Mesodermal cell (in vitro differentiated cells): ENCODE measurements at regions not wholly inside any gene's neighbourhood (a gene's known extent, or its start where the extent isn't known, plus 50 kb on each side); places are given as distances from the start of the nearest gene placed in this dataset.

Source experiments
- H3K27ac ChIP-seq: 2 replicates; pipeline ENCODE4 v1.7.0; 2013; ENCODE audit warnings: mild to moderate bottlenecking, low read depth, low read length, moderate library complexity; ENCODE audit not compliant: severe bottlenecking
- H3K36me3 ChIP-seq: 2 replicates; pipeline ENCODE4 v1.7.1; 2013; ENCODE audit warnings: mild to moderate bottlenecking, low read length, moderate library complexity; ENCODE audit not compliant: control insufficient read depth, insufficient read depth
- H3K4me1 ChIP-seq: one replicate; pipeline ENCODE4 v1.7.1; 2013; ENCODE audit warnings: mild to moderate bottlenecking, low read length; ENCODE audit not compliant: insufficient read depth, control insufficient read depth, poor library complexity, severe bottlenecking
- H3K4me3 ChIP-seq: 2 replicates; pipeline ENCODE4 v1.7.0; 2013; ENCODE audit warnings: low read length, control low read depth, mild to moderate bottlenecking; ENCODE audit not compliant: insufficient read depth, poor library complexity, severe bottlenecking; ENCODE audit errors: extremely low read depth
- H3K9me3 ChIP-seq: 2 replicates; pipeline ENCODE4 v1.7.1; 2013; ENCODE audit warnings: mild to moderate bottlenecking, low read length, moderate library complexity; ENCODE audit not compliant: control insufficient read depth
- WGBS, 2 experiments: methylation state at CpG; one replicate each; pipeline ENCODE4 v1.1.5; 2013; ENCODE audit warnings: missing lambda C conversion rate in 2 of 2; ENCODE audit not compliant: insufficient coverage in 2 of 2; 5-methylcytosine and 5-hydroxymethylcytosine counted together

GRCh38 chr16:59201821-59202220 is 467.7 kb upstream of the GOT2 start:
- H3K27ac ChIP-seq: no peak overlapping the region
- no peaks in the 10 kb centered on the region for H3K4me1 ChIP-seq
- no peaks in the 10 kb centered on the region for H3K9me3 ChIP-seq
- H3K36me3 ChIP-seq: no peaks in the 10 kb centered on the region
- no peak overlapping the region for H3K4me3 ChIP-seq
- no CpG with 5 or more reads among the region's 1 CpG for WGBS, 2 experiments

- no peak overlapping the region for H3K4me3 ChIP-seq
- H3K4me1 ChIP-seq: no peaks in the 10 kb centered on the region
- H3K9me3 ChIP-seq: no peaks in the 10 kb centered on the region
- no peaks in the 10 kb centered on the region for H3K36me3 ChIP-seq
- WGBS, 2 experiments: 71% methylated on average over 1 of the region's 2 CpGs; no CpG with 5 or more reads in 1 of the 2 experiments
- H3K27ac ChIP-seq: no peak overlapping the region
Measured at GRCh38 chr16:59201160-59201559, 467.0 kb upstream of the GOT2 start.

- whole genome bisulfite sequencing, 2 experiments: 88 to 93% methylated on average over 1 to 2 of the region's 3 CpGs
- Histone ChIP-seq H3K4me3 (no peak overlapping the region), H3K9me3 (no peaks in the 10 kb centered on the region), H3K27ac (no peak overlapping the region), H3K4me1 (no peaks in the 10 kb centered on the region), H3K36me3 (no peaks in the 10 kb centered on the region)
Measured at GRCh38 chr16:59198487-59198886, 464.4 kb upstream of the GOT2 start.

GRCh38 chr16:59195242-59195641 is 461.1 kb upstream of the GOT2 start:
- H3K4me3 ChIP-seq: no peak overlapping the region
- no peaks in the 10 kb centered on the region for H3K4me1 ChIP-seq
- H3K36me3 ChIP-seq: no peaks in the 10 kb centered on the region
- no peak overlapping the region for H3K27ac ChIP-seq
- 60 to 80% methylated on average over 1 of the region's 2 CpGs for WGBS, 2 experiments
- no peaks in the 10 kb centered on the region for H3K9me3 ChIP-seq

- H3K27ac ChIP-seq: no peak overlapping the region
- WGBS, 2 experiments: 92 to 95% methylated on average over 2 of the region's 2 CpGs
- no peak overlapping the region for H3K4me3 ChIP-seq
- H3K9me3 ChIP-seq: no peaks in the 10 kb centered on the region
- H3K36me3 ChIP-seq: no peaks in the 10 kb centered on the region
- H3K4me1 ChIP-seq: no peaks in the 10 kb centered on the region
Measured at GRCh38 chr16:59193637-59194036, 459.5 kb upstream of the GOT2 start.

GRCh38 chr16:59192551-59193199 is 458.6 kb upstream of the GOT2 start:
- Histone ChIP-seq H3K36me3 (no peaks in the 10 kb centered on the region), H3K27ac (no peak overlapping the region), H3K4me1 (no peaks in the 10 kb centered on the region), H3K9me3 (no peaks in the 10 kb centered on the region), H3K4me3 (no peak overlapping the region)
- 44 to 55% methylated on average over 2 to 5 of the region's 6 CpGs for WGBS, 2 experiments

- Histone ChIP-seq H3K4me1 (no peaks in the 10 kb centered on the region), H3K27ac (no peak overlapping the region), H3K9me3 (no peaks in the 10 kb centered on the region), H3K4me3 (no peak overlapping the region), H3K36me3 (no peaks in the 10 kb centered on the region)
Measured at GRCh38 chr16:59190731-59191130, 456.6 kb upstream of the GOT2 start.

GRCh38 chr16:59188029-59188428 is 453.9 kb upstream of the GOT2 start:
- no peaks in the 10 kb centered on the region for H3K4me1 ChIP-seq
- WGBS, 2 experiments: 80% methylated on average over 1 of the region's 3 CpGs; no CpG with 5 or more reads in 1 of the 2 experiments
- no peaks in the 10 kb centered on the region for H3K9me3 ChIP-seq
- no peak overlapping the region for H3K27ac ChIP-seq
- H3K36me3 ChIP-seq: no peaks in the 10 kb centered on the region
- H3K4me3 ChIP-seq: no peak overlapping the region

- H3K4me3 ChIP-seq: no peak overlapping the region
Measured at GRCh38 chr16:59181821-59182420, 447.8 kb upstream of the GOT2 start.

GRCh38 chr16:59180083-59180476 is 446.0 kb upstream of the GOT2 start:
- no CpG with 5 or more reads among the region's 1 CpG for WGBS, 2 experiments
- H3K4me1 ChIP-seq: no peaks in the 10 kb centered on the region

More at GRCh38 chr16:59181821-59182420, 447.8 kb upstream of the GOT2 start:
- 84 to 93% methylated on average over 8 to 9 of the region's 9 CpGs for WGBS, 2 experiments
- Histone ChIP-seq H3K4me1 (no peaks in the 10 kb centered on the region), H3K9me3 (no peaks in the 10 kb centered on the region), H3K27ac (no peak overlapping the region), H3K36me3 (no peaks in the 10 kb centered on the region)

GRCh38 chr16:59179446-59180082 is 445.4 kb upstream of the GOT2 start:
- no peak overlapping the region for H3K27ac ChIP-seq
- no peaks in the 10 kb centered on the region for H3K36me3 ChIP-seq
- H3K4me3 ChIP-seq: no peak overlapping the region
- 80% methylated on average over 1 of the region's 3 CpGs; no CpG with 5 or more reads in 1 of the 2 experiments for WGBS, 2 experiments
- H3K4me1 ChIP-seq: no peaks in the 10 kb centered on the region
- no peaks in the 10 kb centered on the region for H3K9me3 ChIP-seq

More at GRCh38 chr16:59180083-59180476, 446.0 kb upstream of the GOT2 start:
- no peaks in the 10 kb centered on the region for H3K9me3 ChIP-seq
- no peak overlapping the region for H3K27ac ChIP-seq
- H3K36me3 ChIP-seq: no peaks in the 10 kb centered on the region
- H3K4me3 ChIP-seq: no peak overlapping the region
